Neuronal stem cell (in vitro differentiated cells): ENCODE measurements at regions not wholly inside any gene's neighbourhood (a gene's known extent, or its start where the extent isn't known, plus 50 kb on each side); places are given as distances from the start of the nearest gene placed in this dataset.

Experiments
- DNase-seq: peaks from one replicate; pipeline ENCODE4 v3.0.0-alpha.2; 2013; ENCODE audit warnings: low spot score
- H2AFZ ChIP-seq: one replicate; pipeline ENCODE4 v1.6.1; 2013; ENCODE audit warnings: mild to moderate bottlenecking, low read length, inconsistent platforms
- H2AK5ac ChIP-seq: 2 replicates; pipeline ENCODE4 v1.6.1; 2013; ENCODE audit warnings: low read depth, mild to moderate bottlenecking, inconsistent platforms, low read length, moderate library complexity, mixed read lengths
- H2BK120ac ChIP-seq: 2 replicates; pipeline ENCODE4 v1.6.1; 2013; ENCODE audit warnings: low read depth, mild to moderate bottlenecking, inconsistent platforms, low read length, moderate library complexity, mixed read lengths
- H2BK12ac ChIP-seq: one replicate; pipeline ENCODE4 v1.6.1; 2013; ENCODE audit warnings: low read length, inconsistent platforms
- H2BK15ac ChIP-seq: 2 replicates; pipeline ENCODE4 v1.6.1; 2013; ENCODE audit warnings: mild to moderate bottlenecking, low read length, inconsistent platforms, mixed read lengths
- H2BK5ac ChIP-seq: one replicate; pipeline ENCODE4 v1.6.1; 2013; ENCODE audit warnings: inconsistent platforms, mild to moderate bottlenecking, low read length, moderate library complexity
- H3K14ac ChIP-seq: one replicate; pipeline ENCODE4 v1.6.1; 2013; ENCODE audit warnings: low read length, inconsistent platforms
- H3K18ac ChIP-seq: 2 replicates; pipeline ENCODE4 v1.6.1; 2013; ENCODE audit warnings: low read length, inconsistent platforms
- H3K23ac ChIP-seq: 2 replicates; pipeline ENCODE4 v1.6.1; 2013; ENCODE audit warnings: low read depth, mild to moderate bottlenecking, mixed read lengths, low read length, inconsistent platforms; ENCODE audit not compliant: poor library complexity
- H3K27ac ChIP-seq: replicated peaks from 3 replicates; pipeline ENCODE4 v1.5.1; 2013; ENCODE audit warnings: low read length, inconsistent platforms
- H3K27me3 ChIP-seq, 3 experiments: 2 replicates each; pipeline ENCODE4 v1.6.1; 2013; ENCODE audit warnings: low read length in 3 of 3, mild to moderate bottlenecking in 2 of 3, inconsistent platforms in 1 of 3, low read depth in 1 of 3, mixed read lengths in 1 of 3, moderate library complexity in 1 of 3; ENCODE audit not compliant: control insufficient read depth in 3 of 3, insufficient read depth in 3 of 3
- H3K36me3 ChIP-seq, 2 donors: replicated peaks in 1 of 2; 2 replicates each; pipeline ENCODE4 v1.6.1; 2013; ENCODE audit warnings: low read length in 2 of 2; ENCODE audit not compliant: control insufficient read depth in 2 of 2, insufficient read depth in 2 of 2
- H3K4ac ChIP-seq: 2 replicates; pipeline ENCODE4 v1.6.1; 2013; ENCODE audit warnings: inconsistent platforms, mild to moderate bottlenecking, low read length, moderate library complexity
- H3K4me1 ChIP-seq, 2 donors: 1 replicate in 1 of 2; 2 replicates in 1 of 2; pipeline ENCODE4 v1.6.1; 2013; ENCODE audit warnings: low read length in 2 of 2, low read depth in 1 of 2; ENCODE audit not compliant: control insufficient read depth in 2 of 2, insufficient read depth in 1 of 2
- H3K4me2 ChIP-seq: one replicate; pipeline ENCODE4 v1.6.1; 2013; ENCODE audit warnings: mild to moderate bottlenecking, low read length, inconsistent platforms; ENCODE audit not compliant: insufficient read depth, poor library complexity, severe bottlenecking
- H3K4me3 ChIP-seq, 2 donors: 2 replicates each; pipeline ENCODE4 v1.5.1; 2013; ENCODE audit warnings: low read length in 2 of 2, mild to moderate bottlenecking in 2 of 2, inconsistent platforms in 1 of 2, moderate library complexity in 1 of 2
- H3K79me1 ChIP-seq: one replicate; pipeline ENCODE4 v1.6.1; 2013; ENCODE audit warnings: low read depth, mild to moderate bottlenecking, inconsistent platforms, low read length, moderate library complexity
- H3K9ac ChIP-seq: one replicate; pipeline ENCODE4 v1.6.1; 2013; ENCODE audit warnings: mild to moderate bottlenecking, low read depth, low read length, inconsistent platforms; ENCODE audit not compliant: poor library complexity
- H3K9me3 ChIP-seq, 2 donors: replicated peaks in 1 of 2; 2 replicates each; pipeline versions ENCODE3 to v1.6.1; 2013; ENCODE audit warnings: low read length in 2 of 2, mild to moderate bottlenecking in 2 of 2, inconsistent platforms in 1 of 2, low read depth in 1 of 2, mixed read lengths in 1 of 2, moderate library complexity in 1 of 2; ENCODE audit not compliant: control insufficient read depth in 2 of 2, insufficient read depth in 1 of 2
- H4K8ac ChIP-seq: one replicate; pipeline ENCODE4 v1.6.1; 2013; ENCODE audit warnings: low read depth, mild to moderate bottlenecking, inconsistent platforms, low read length, moderate library complexity
- H4K91ac ChIP-seq: one replicate; pipeline ENCODE4 v1.6.1; 2013; ENCODE audit warnings: low read length, low read depth, mild to moderate bottlenecking, inconsistent platforms; ENCODE audit not compliant: poor library complexity
- WGBS, 2 donors: extraction: QIAGEN DNeasy Blood & Tissue Kit; methylation state at CpG; one replicate each; pipeline ENCODE4 v1.1.7; 2013; ENCODE audit warnings: missing lambda C conversion rate in 2 of 2, mixed read lengths in 1 of 2; ENCODE audit not compliant: insufficient read length in 2 of 2, insufficient replicate concordance in 1 of 2; ENCODE audit errors: extremely low coverage in 2 of 2; 5-methylcytosine and 5-hydroxymethylcytosine counted together

- H3K9me3 ChIP-seq: no peaks in the 10 kb centered on the region
- H2AFZ ChIP-seq: no peak overlapping the region
- H3K4me2 ChIP-seq: no peak overlapping the region
- H2AK5ac ChIP-seq: no peak overlapping the region
- H2BK12ac ChIP-seq: no peak overlapping the region
- no peaks in the 10 kb centered on the region for H3K79me1 ChIP-seq
- H4K8ac ChIP-seq: no peak overlapping the region
- no peak overlapping the region for H2BK15ac ChIP-seq
- H3K27me3 ChIP-seq: no peaks in the 10 kb centered on the region
- no peaks in the 10 kb centered on the region for H3K36me3 ChIP-seq
- H3K9ac ChIP-seq: no peak overlapping the region
- peaks cover 0 to 4% of the 10 kb centered on the region in 2 donors for H3K4me1 ChIP-seq
- no peak overlapping the region for H3K14ac ChIP-seq
- H3K4ac ChIP-seq: no peak overlapping the region
- H3K4me3 ChIP-seq: no peak overlapping the region
- H3K23ac ChIP-seq: no peak overlapping the region
- H3K27ac ChIP-seq: no peak overlapping the region
- no peak for DNase-seq
- H2BK5ac ChIP-seq: no peak overlapping the region
- H2BK120ac ChIP-seq: no peak overlapping the region
- WGBS, 2 donors: no CpG with 5 or more reads among the region's 3 CpGs
- H4K91ac ChIP-seq: no peak overlapping the region
- H3K18ac ChIP-seq: no peak overlapping the region
These were observed 95.9 kb upstream of the FAT1 start for GRCh38 chr4:186819342-186820086.

- Histone ChIP-seq H3K4me3 (no peak overlapping the region), H3K4ac (no peak overlapping the region), H3K9ac (no peak overlapping the region), H3K79me1 (no peaks in the 10 kb centered on the region), H2BK12ac (no peak overlapping the region), H3K9me3 (no peaks in the 10 kb centered on the region), H2BK120ac (no peak overlapping the region), H3K23ac (no peak overlapping the region), H3K4me1 (peaks cover 0 to 4% of the 10 kb centered on the region in 2 donors), H4K91ac (no peak overlapping the region), H3K36me3 (no peaks in the 10 kb centered on the region), H3K27me3 (no peaks in the 10 kb centered on the region), H3K27ac (no peak overlapping the region), H3K18ac (no peak overlapping the region), H2BK5ac (no peak overlapping the region), H2AK5ac (no peak overlapping the region), H3K4me2 (no peak overlapping the region), H3K14ac (no peak overlapping the region), H4K8ac (no peak overlapping the region), H2AFZ (no peak overlapping the region), H2BK15ac (no peak overlapping the region)
- no CpG with 5 or more reads among the region's 4 CpGs for WGBS, 2 donors
- no peak for DNase-seq
These were observed 96.8 kb upstream of the FAT1 start for GRCh38 chr4:186820391-186820891.

- H2AFZ ChIP-seq: no peak overlapping the region
- H3K4me3 ChIP-seq: no peak overlapping the region
- H2BK120ac ChIP-seq: no peak overlapping the region
- DNase-seq: no peak
- no peaks in the 10 kb centered on the region for H3K36me3 ChIP-seq
- no CpG with 5 or more reads among the region's 3 CpGs for WGBS, 2 donors
- H3K79me1 ChIP-seq: no peaks in the 10 kb centered on the region
- no peak overlapping the region for H3K14ac ChIP-seq
- H3K4me1 ChIP-seq: peaks cover 0 to 4% of the 10 kb centered on the region in 2 donors
- H2BK12ac ChIP-seq: no peak overlapping the region
- no peak overlapping the region for H3K27ac ChIP-seq
- H3K9me3 ChIP-seq: no peaks in the 10 kb centered on the region
- H3K4me2 ChIP-seq: no peak overlapping the region
- H3K9ac ChIP-seq: no peak overlapping the region
- no peak overlapping the region for H4K91ac ChIP-seq
- H3K4ac ChIP-seq: no peak overlapping the region
- H4K8ac ChIP-seq: no peak overlapping the region
- no peak overlapping the region for H2BK15ac ChIP-seq
- no peak overlapping the region for H2BK5ac ChIP-seq
- no peak overlapping the region for H2AK5ac ChIP-seq
- no peak overlapping the region for H3K23ac ChIP-seq
- H3K18ac ChIP-seq: no peak overlapping the region
- no peaks in the 10 kb centered on the region for H3K27me3 ChIP-seq
These were observed 100.3 kb upstream of the FAT1 start for GRCh38 chr4:186823989-186824388.

- no peak overlapping the region for H3K9ac ChIP-seq
- no peak overlapping the region for H2BK5ac ChIP-seq
- no peak for DNase-seq
- H3K23ac ChIP-seq: no peak overlapping the region
- H3K4me2 ChIP-seq: no peak overlapping the region
- no peaks in the 10 kb centered on the region for H3K36me3 ChIP-seq
- H3K27me3 ChIP-seq: no peaks in the 10 kb centered on the region
- no peak overlapping the region for H3K4me3 ChIP-seq
- H3K9me3 ChIP-seq: no peaks in the 10 kb centered on the region
- H2BK12ac ChIP-seq: no peak overlapping the region
- H3K27ac ChIP-seq: no peak overlapping the region
- H2AFZ ChIP-seq: no peak overlapping the region
- no peak overlapping the region for H2BK120ac ChIP-seq
- H3K4ac ChIP-seq: no peak overlapping the region
- no peak overlapping the region for H4K8ac ChIP-seq
- peaks cover 0 to 4% of the 10 kb centered on the region in 2 donors for H3K4me1 ChIP-seq
- H4K91ac ChIP-seq: no peak overlapping the region
- no peak overlapping the region for H2BK15ac ChIP-seq
- H3K18ac ChIP-seq: no peak overlapping the region
- no CpG with 5 or more reads among the region's 3 CpGs for WGBS, 2 donors
- no peaks in the 10 kb centered on the region for H3K79me1 ChIP-seq
- H2AK5ac ChIP-seq: no peak overlapping the region
- H3K14ac ChIP-seq: no peak overlapping the region
These were observed 101.4 kb upstream of the FAT1 start for GRCh38 chr4:186825069-186825468.
